ENCODE measurements at regions not wholly inside any gene's neighbourhood (a gene's known extent, or its start where the extent isn't known, plus 50 kb on each side); places are given as distances from the start of the nearest gene placed in this dataset.

GRCh38 chr16:52647588-52647987 is 100.6 kb upstream of the TOX3 start:
- in situ Hi-C loops (cut with HindIII; ENCODE audit: extremely low pct_ligation_motif_present, low pct_unique_long_range_greater_than_20kb) (no loop called here), intact Hi-C loops (cut with micrococcal nuclease; ENCODE audit: unreplicated experiment) (no loop called here)
- H3K4me1 ChIP-seq (ENCODE audit: insufficient read depth, low read length): peaks cover 15% of the 10 kb centered on the region
- H3K4me3 ChIP-seq (replicated peaks in 1 of 3; ENCODE audit: insufficient read depth in 1 of 3, low read depth in 2 of 3, low read length in 3 of 3): no peak overlapping the region
- no peaks in the 10 kb centered on the region for H4K20me1 ChIP-seq (ENCODE audit: insufficient read depth, low read length)
- no peak for FAIRE-seq
- no peak for ATAC-seq
- 31% methylated on average over 2 of the region's 2 CpGs for WGBS (ENCODE audit: low lambda C conversion rate)
- H2AFZ ChIP-seq (ENCODE audit: low read length): no peak overlapping the region
- POLR2A ChIA-PET: no interaction called here
- TF ChIP-seq ZNF674 (CRISPR knock-in tag; IDR thresholded peaks at IDR 0.05; ENCODE audit: low read depth) (no peak), ZNF790 (CRISPR knock-in tag; IDR thresholded peaks at IDR 0.05; ENCODE audit: borderline replicate concordance) (no peak), BCL6 (CRISPR knock-in tag; IDR thresholded peaks at IDR 0.05) (no peak), PAWR (CRISPR knock-in tag; IDR thresholded peaks at IDR 0.05; ENCODE audit: borderline replicate concordance) (no peak), XRCC5 (optimal IDR thresholded peaks at IDR 0.05; ENCODE audit: low read length) (no peak), POLR2AphosphoS5 (IDR thresholded peaks at IDR 0.05; ENCODE audit: low read depth, low read length) (no peak), LCORL (IDR thresholded peaks at IDR 0.05) (no peak), LCORL (CRISPR knock-in tag; IDR thresholded peaks at IDR 0.05) (no peak), AHR (CRISPR knock-in tag; IDR thresholded peaks at IDR 0.05) (no peak), MTF2 (CRISPR knock-in tag; IDR thresholded peaks at IDR 0.05; ENCODE audit: borderline replicate concordance) (no peak), ZNF550 (CRISPR knock-in tag; IDR thresholded peaks at IDR 0.05; ENCODE audit: borderline replicate concordance) (no peak), DPF2 (CRISPR knock-in tag; IDR thresholded peaks at IDR 0.05; ENCODE audit: borderline replicate concordance, low read depth) (no peak), ZNF280D (CRISPR knock-in tag; IDR thresholded peaks at IDR 0.05) (no peak), CREM (IDR thresholded peaks at IDR 0.05) (no peak), CREM (CRISPR knock-in tag; IDR thresholded peaks at IDR 0.05) (no peak)
- TF ChIP-seq, protein P1, sequence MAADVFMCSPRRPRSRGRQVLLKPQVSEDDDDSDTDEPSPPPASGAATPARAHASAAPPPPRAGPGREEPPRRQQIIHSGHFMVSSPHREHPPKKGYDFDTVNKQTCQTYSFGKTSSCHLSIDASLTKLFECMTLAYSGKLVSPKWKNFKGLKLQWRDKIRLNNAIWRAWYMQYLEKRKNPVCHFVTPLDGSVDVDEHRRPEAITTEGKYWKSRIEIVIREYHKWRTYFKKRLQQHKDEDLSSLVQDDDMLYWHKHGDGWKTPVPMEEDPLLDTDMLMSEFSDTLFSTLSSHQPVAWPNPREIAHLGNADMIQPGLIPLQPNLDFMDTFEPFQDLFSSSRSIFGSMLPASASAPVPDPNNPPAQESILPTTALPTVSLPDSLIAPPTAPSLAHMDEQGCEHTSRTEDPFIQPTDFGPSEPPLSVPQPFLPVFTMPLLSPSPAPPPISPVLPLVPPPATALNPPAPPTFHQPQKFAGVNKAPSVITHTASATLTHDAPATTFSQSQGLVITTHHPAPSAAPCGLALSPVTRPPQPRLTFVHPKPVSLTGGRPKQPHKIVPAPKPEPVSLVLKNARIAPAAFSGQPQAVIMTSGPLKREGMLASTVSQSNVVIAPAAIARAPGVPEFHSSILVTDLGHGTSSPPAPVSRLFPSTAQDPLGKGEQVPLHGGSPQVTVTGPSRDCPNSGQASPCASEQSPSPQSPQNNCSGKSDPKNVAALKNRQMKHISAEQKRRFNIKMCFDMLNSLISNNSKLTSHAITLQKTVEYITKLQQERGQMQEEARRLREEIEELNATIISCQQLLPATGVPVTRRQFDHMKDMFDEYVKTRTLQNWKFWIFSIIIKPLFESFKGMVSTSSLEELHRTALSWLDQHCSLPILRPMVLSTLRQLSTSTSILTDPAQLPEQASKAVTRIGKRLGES (CRISPR knock-in tag; IDR thresholded peaks at IDR 0.05; ENCODE audit: borderline replicate concordance): no peak
- no peaks in the 10 kb centered on the region for H3K27me3 ChIP-seq (ENCODE audit: control insufficient read depth in 1 of 2, insufficient read depth in 2 of 2, low read length in 2 of 2)
- no peaks in the 10 kb centered on the region for H3K36me3 ChIP-seq (replicated peaks in 1 of 2; ENCODE audit: control insufficient read depth in 1 of 2, insufficient read depth in 2 of 2, low read length in 2 of 2)
- H3K27ac ChIP-seq (ENCODE audit: extremely low read length, insufficient read depth, low read length): no peak overlapping the region
- no peaks in the 10 kb centered on the region for H3K9me3 ChIP-seq (ENCODE audit: low read length)
- CTCF ChIA-PET (ENCODE audit: low intra/inter-chr PET ratio, low total read pairs): no interaction called here
- H3K9ac ChIP-seq (ENCODE audit: insufficient read depth, low read depth, low read length): no peak overlapping the region
- BruUV-seq (replicated peaks): no TSS peak
- DNase-seq (ENCODE audit: low spot score): no peak
- no peaks in the 10 kb centered on the region for H3K79me2 ChIP-seq (ENCODE audit: insufficient read depth, low read length)
- no peak overlapping the region for H3K4me2 ChIP-seq (ENCODE audit: low read depth, low read length)
